GM12865 (cell line): ENCODE measurements at regions not wholly inside any gene's neighbourhood (a gene's known extent, or its start where the extent isn't known, plus 50 kb on each side); places are given as distances from the start of the nearest gene placed in this dataset.

Experiments used
- DNase-seq: peaks from one replicate; pipeline ENCODE4 v3.0.0; 2010; ENCODE audit warnings: low read depth
- H3K4me3 ChIP-seq: 2 replicates; pipeline ENCODE4 v1.5.1; 2011; ENCODE audit warnings: mild to moderate bottlenecking, low read depth, low read length, control low read depth
- CTCF ChIP-seq: IDR thresholded peaks from 2 replicates; pipeline ENCODE4 v1.5.1; 2011; ENCODE audit warnings: low read length, control low read depth, low read depth, inconsistent platforms; ENCODE audit not compliant: insufficient read depth; ENCODE audit errors: missing control alignments

GRCh38 chr11:127385071-127385470, 384.5 kb upstream of the KIRREL3 start:
- no peak for TF ChIP-seq CTCF
- H3K4me3 ChIP-seq: no peak overlapping the region
- no peak for DNase-seq

GRCh38 chr11:127383026-127383425, 382.5 kb upstream of the KIRREL3 start:
- no peak overlapping the region for H3K4me3 ChIP-seq
- TF ChIP-seq CTCF: no peak
- DNase-seq: no peak

GRCh38 chr11:127381247-127381646, 380.7 kb upstream of the KIRREL3 start:
- no peak overlapping the region for H3K4me3 ChIP-seq
- no peak for DNase-seq
- TF ChIP-seq CTCF: no peak

DNA sequence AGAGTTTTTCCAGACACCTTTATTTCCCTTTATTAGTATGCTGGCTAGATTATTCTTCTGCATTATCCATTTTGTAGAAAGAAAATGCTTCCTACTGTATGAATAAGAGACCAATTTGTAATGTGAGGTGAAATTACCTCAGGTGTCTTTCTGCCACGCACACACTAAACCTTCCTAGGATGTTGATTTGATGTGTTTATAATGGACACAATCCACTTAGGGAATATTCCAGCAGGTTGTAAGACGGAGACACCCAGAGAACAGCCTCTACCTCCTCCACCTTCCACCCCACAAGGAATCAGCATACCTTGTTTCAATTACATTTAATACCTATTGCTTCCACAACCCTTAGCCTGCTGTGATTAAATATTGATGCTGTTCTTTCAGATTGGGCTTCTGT, 379.1 kb upstream of the KIRREL3 start:
- no peak for TF ChIP-seq CTCF

GRCh38 chr11:127376301-127376700, 375.7 kb upstream of the KIRREL3 start:
- H3K4me3 ChIP-seq: no peak overlapping the region
- no peak for DNase-seq
- TF ChIP-seq CTCF: no peak

More for the DNA sequence above, 379.1 kb upstream of the KIRREL3 start:
- no peak for DNase-seq
- no peak overlapping the region for H3K4me3 ChIP-seq

DNA sequence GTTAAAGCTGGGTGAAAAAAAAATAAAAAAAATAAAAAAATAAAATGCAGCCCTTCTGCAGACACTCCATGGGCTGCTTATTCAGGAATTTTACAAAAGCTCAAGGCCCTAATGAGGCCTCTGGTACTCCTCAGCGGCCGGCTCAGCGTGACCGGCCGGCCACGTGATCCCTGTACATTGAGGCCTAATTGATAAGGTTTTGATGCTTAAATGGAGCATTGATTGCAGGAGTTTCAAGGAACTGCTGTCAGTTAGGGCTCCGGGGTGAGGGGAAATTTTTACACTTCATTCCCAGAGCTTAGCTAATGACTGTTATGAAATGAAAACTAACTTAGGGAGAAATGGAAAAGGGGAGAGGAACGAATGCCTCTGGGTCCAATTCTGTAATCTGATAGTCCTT, 368.8 kb upstream of the KIRREL3 start:
- DNase-seq: no peak
- H3K4me3 ChIP-seq: no peak overlapping the region
- no peak for TF ChIP-seq CTCF

DNA sequence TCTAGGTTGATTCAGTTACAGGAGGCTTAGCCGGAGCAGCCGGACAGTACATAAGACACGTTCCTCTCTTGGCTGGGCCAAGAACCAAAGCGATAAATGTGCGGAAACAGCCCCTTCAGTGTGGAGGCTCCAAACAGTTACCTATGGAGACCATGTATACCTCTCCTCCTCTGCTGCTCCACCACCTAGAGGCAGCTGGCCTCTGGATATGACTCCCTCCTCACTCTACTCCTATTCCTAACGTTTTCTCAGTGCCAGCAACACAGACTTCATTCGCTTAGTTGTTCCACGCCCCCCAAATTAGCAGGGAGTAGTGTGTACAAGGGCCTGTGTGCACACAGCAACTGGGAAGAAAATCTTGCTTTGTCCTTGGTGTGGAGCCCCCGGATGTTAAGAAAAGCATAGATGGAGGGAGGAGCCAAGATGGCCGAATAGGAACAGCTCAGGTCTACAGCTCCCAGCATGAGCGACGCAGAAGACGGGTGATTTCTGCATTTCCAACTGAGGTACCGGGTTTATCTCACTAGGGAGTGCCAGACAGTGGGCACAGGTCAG, 362.3 kb upstream of the KIRREL3 start:
- H3K4me3 ChIP-seq: no peak overlapping the region
- no peak for DNase-seq
- TF ChIP-seq CTCF: no peak
